Brain pericyte (primary cell): ENCODE measurements at regions not wholly inside any gene's neighbourhood (a gene's known extent, or its start where the extent isn't known, plus 50 kb on each side); places are given as distances from the start of the nearest gene placed in this dataset.
"Not testable (repeated sequence)": the region's sequence is repeated elsewhere in the genome, so short reads cannot be mapped to it uniquely, and the experiment has no call there.

ENCODE experiments used
- DNase-seq: peaks from one replicate; pipeline ENCODE4 v3.0.0-alpha.2; 2012; ENCODE audit warnings: low read depth, low spot score

GRCh38 chr2:116761864-116762263, 1052.6 kb upstream of the DDX18 start:
- DNase-seq, result no peak

- no peak for DNase-seq
Measured at GRCh38 chr2:116769514-116769913, 1045.0 kb upstream of the DDX18 start.

- DNase-seq, result no peak
Measured at GRCh38 chr2:116776556-116776955, 1037.9 kb upstream of the DDX18 start.

GRCh38 chr2:116787848-116788247, 1026.6 kb upstream of the DDX18 start:
- no peak for DNase-seq

- DNase-seq, result no peak
Measured at GRCh38 chr2:116802671-116803070, 1011.8 kb upstream of the DDX18 start.

GRCh38 chr2:116804901-116805300, 1009.6 kb upstream of the DDX18 start:
- no peak for DNase-seq

GRCh38 chr2:116806505-116806904, 1008.0 kb upstream of the DDX18 start:
- DNase-seq, result not testable (repeated sequence)

GRCh38 chr2:116809109-116809508, 1005.4 kb upstream of the DDX18 start:
- DNase-seq, result no peak

GRCh38 chr2:116810071-116810470, 1004.4 kb upstream of the DDX18 start:
- DNase-seq, result no peak

- DNase-seq, result no peak
Measured at GRCh38 chr2:116810645-116811044, 1003.8 kb upstream of the DDX18 start.

GRCh38 chr2:116819355-116819754, 995.1 kb upstream of the DDX18 start:
- no peak for DNase-seq

- DNase-seq, result no peak
Measured at GRCh38 chr2:116820986-116821385, 993.5 kb upstream of the DDX18 start.

GRCh38 chr2:116829543-116829942, 984.9 kb upstream of the DDX18 start:
- DNase-seq, result not testable (repeated sequence)

GRCh38 chr2:116832148-116832547, 982.3 kb upstream of the DDX18 start:
- DNase-seq, result no peak

- no peak for DNase-seq
Measured at GRCh38 chr2:116833052-116833451, 981.4 kb upstream of the DDX18 start.

GRCh38 chr2:116842164-116842563, 972.3 kb upstream of the DDX18 start:
- DNase-seq, result no peak

GRCh38 chr2:116859708-116860107, 954.8 kb upstream of the DDX18 start:
- no peak for DNase-seq

GRCh38 chr2:116874021-116874420, 940.5 kb upstream of the DDX18 start:
- no peak for DNase-seq

- no peak for DNase-seq
Measured at GRCh38 chr2:116877274-116877673, 937.2 kb upstream of the DDX18 start.

- DNase-seq, result no peak
Measured at GRCh38 chr2:116877944-116878343, 936.5 kb upstream of the DDX18 start.

GRCh38 chr2:116879650-116880160, 934.8 kb upstream of the DDX18 start:
- no peak for DNase-seq

- DNase-seq, result no peak
Measured at GRCh38 chr2:116891191-116891590, 923.3 kb upstream of the DDX18 start.

- no peak for DNase-seq
Measured at GRCh38 chr2:116911540-116911939, 903.0 kb upstream of the DDX18 start.

- no peak for DNase-seq
Measured at GRCh38 chr2:116915673-116916072, 898.8 kb upstream of the DDX18 start.
